H1 (cell line): ENCODE measurements at regions not wholly inside any gene's neighbourhood (a gene's known extent, or its start where the extent isn't known, plus 50 kb on each side); places are given as distances from the start of the nearest gene placed in this dataset.

Experiments used
- KDM5A ChIP-seq: fragments of 200-600 bp; IDR thresholded peaks from 2 replicates; pipeline ENCODE4 v1.7.1; 2012; ENCODE audit warnings: mild to moderate bottlenecking, low read length, inconsistent platforms, mixed read lengths
- POU5F1 ChIP-seq: IDR thresholded peaks from 2 replicates; pipeline ENCODE4 v1.6.1; 2011; ENCODE audit warnings: low read depth, mild to moderate bottlenecking, low read length, moderate library complexity
- SP2 ChIP-seq: IDR thresholded peaks from 2 replicates; pipeline ENCODE4 v1.6.1; 2012; ENCODE audit warnings: mild to moderate bottlenecking, low read length, inconsistent platforms

GRCh38 chr4:74535512-74535911 is 90.6 kb downstream of the AREG start (continued):
- no peak for TF ChIP-seq POU5F1
- no peak for TF ChIP-seq KDM5A
- TF ChIP-seq SP2 = no peak
